ENCODE measurements at regions not wholly inside any gene's neighbourhood (a gene's known extent, or its start where the extent isn't known, plus 50 kb on each side); places are given as distances from the start of the nearest gene placed in this dataset.

GRCh38 chr1:72567521-72567920 lies 285.2 kb upstream of the NEGR1 start:
- ATAC-seq = no peak
- Mint-ChIP-seq H3K4me3 (no peak overlapping the region), H3K9me3 (no peaks in the 10 kb centered on the region), H3K4me1 (no peaks in the 10 kb centered on the region), H3K36me3 (no peaks in the 10 kb centered on the region), H3K27me3 (no peaks in the 10 kb centered on the region), H3K27ac (no peak overlapping the region)

GRCh38 chr1:72564749-72565148 lies 282.4 kb upstream of the NEGR1 start:
- no peak for ATAC-seq
- no peaks in the 10 kb centered on the region for H3K27me3 Mint-ChIP-seq
- H3K9me3 Mint-ChIP-seq = no peaks in the 10 kb centered on the region

GRCh38 chr1:72557446-72558049 lies 275.2 kb upstream of the NEGR1 start:
- no peak overlapping the region for H3K4me3 Mint-ChIP-seq
- H3K9me3 Mint-ChIP-seq = no peaks in the 10 kb centered on the region
- ATAC-seq = no peak
- no peaks in the 10 kb centered on the region for H3K36me3 Mint-ChIP-seq
- no peaks in the 10 kb centered on the region for H3K4me1 Mint-ChIP-seq
- H3K27me3 Mint-ChIP-seq = no peaks in the 10 kb centered on the region
- H3K27ac Mint-ChIP-seq = no peak overlapping the region

More at GRCh38 chr1:72564749-72565148, 282.4 kb upstream of the NEGR1 start:
- Mint-ChIP-seq H3K27ac (no peak overlapping the region), H3K36me3 (no peaks in the 10 kb centered on the region), H3K4me3 (no peak overlapping the region), H3K4me1 (no peaks in the 10 kb centered on the region)

GRCh38 chr1:72547412-72547811 lies 265.1 kb upstream of the NEGR1 start:
- Mint-ChIP-seq H3K36me3 (no peaks in the 10 kb centered on the region), H3K4me1 (no peaks in the 10 kb centered on the region), H3K27ac (no peak overlapping the region), H3K27me3 (no peaks in the 10 kb centered on the region), H3K9me3 (no peaks in the 10 kb centered on the region), H3K4me3 (no peak overlapping the region)
- no peak for ATAC-seq

- no peak overlapping the region for H3K27ac Mint-ChIP-seq
- H3K4me1 Mint-ChIP-seq = no peaks in the 10 kb centered on the region
- H3K27me3 Mint-ChIP-seq = no peaks in the 10 kb centered on the region
- H3K36me3 Mint-ChIP-seq = no peaks in the 10 kb centered on the region
- ATAC-seq = no peak
- no peak overlapping the region for H3K4me3 Mint-ChIP-seq
- no peaks in the 10 kb centered on the region for H3K9me3 Mint-ChIP-seq
These were observed 258.3 kb upstream of the NEGR1 start for GRCh38 chr1:72540674-72541073.

GRCh38 chr1:72535470-72535869 lies 253.1 kb upstream of the NEGR1 start:
- Mint-ChIP-seq H3K36me3 (no peaks in the 10 kb centered on the region), H3K4me1 (no peaks in the 10 kb centered on the region), H3K27ac (no peak overlapping the region), H3K27me3 (no peaks in the 10 kb centered on the region), H3K4me3 (no peak overlapping the region), H3K9me3 (peaks cover 11% of the 10 kb centered on the region)
- ATAC-seq = no peak

- no peaks in the 10 kb centered on the region for H3K36me3 Mint-ChIP-seq
- H3K9me3 Mint-ChIP-seq = peaks cover 16% of the 10 kb centered on the region
These were observed 248.3 kb upstream of the NEGR1 start for GRCh38 chr1:72530646-72531045.

GRCh38 chr1:72526926-72527325 lies 244.6 kb upstream of the NEGR1 start:
- no peaks in the 10 kb centered on the region for H3K4me1 Mint-ChIP-seq
- ATAC-seq = no peak
- peaks cover 8% of the 10 kb centered on the region for H3K9me3 Mint-ChIP-seq
- no peak overlapping the region for H3K4me3 Mint-ChIP-seq
- H3K27ac Mint-ChIP-seq = no peak overlapping the region
- no peaks in the 10 kb centered on the region for H3K36me3 Mint-ChIP-seq
- H3K27me3 Mint-ChIP-seq = no peaks in the 10 kb centered on the region

More at GRCh38 chr1:72530646-72531045, 248.3 kb upstream of the NEGR1 start:
- no peaks in the 10 kb centered on the region for H3K4me1 Mint-ChIP-seq
- no peaks in the 10 kb centered on the region for H3K27me3 Mint-ChIP-seq
- H3K27ac Mint-ChIP-seq = no peak overlapping the region
- H3K4me3 Mint-ChIP-seq = no peak overlapping the region
- no peak for ATAC-seq

- no peak overlapping the region for H3K4me3 Mint-ChIP-seq
These were observed 241.7 kb upstream of the NEGR1 start for GRCh38 chr1:72524021-72524420.

GRCh38 chr1:72521659-72522058 lies 239.3 kb upstream of the NEGR1 start:
- H3K36me3 Mint-ChIP-seq = no peaks in the 10 kb centered on the region
- H3K4me3 Mint-ChIP-seq = no peak overlapping the region
- no peaks in the 10 kb centered on the region for H3K27me3 Mint-ChIP-seq
- ATAC-seq = no peak
- H3K27ac Mint-ChIP-seq = no peak overlapping the region
- H3K4me1 Mint-ChIP-seq = no peaks in the 10 kb centered on the region
- H3K9me3 Mint-ChIP-seq = no peaks in the 10 kb centered on the region

More at GRCh38 chr1:72524021-72524420, 241.7 kb upstream of the NEGR1 start:
- Mint-ChIP-seq H3K9me3 (peaks cover 2% of the 10 kb centered on the region), H3K27me3 (no peaks in the 10 kb centered on the region), H3K4me1 (no peaks in the 10 kb centered on the region), H3K36me3 (no peaks in the 10 kb centered on the region), H3K27ac (no peak overlapping the region)
- ATAC-seq = no peak

GRCh38 chr1:72516826-72517225 lies 234.5 kb upstream of the NEGR1 start:
- Mint-ChIP-seq H3K36me3 (no peaks in the 10 kb centered on the region), H3K4me3 (no peak overlapping the region), H3K4me1 (no peaks in the 10 kb centered on the region), H3K9me3 (no peaks in the 10 kb centered on the region), H3K27me3 (no peaks in the 10 kb centered on the region), H3K27ac (no peak overlapping the region)
- ATAC-seq = no peak

GRCh38 chr1:72516264-72516663 lies 233.9 kb upstream of the NEGR1 start:
- no peak overlapping the region for H3K27ac Mint-ChIP-seq
- no peaks in the 10 kb centered on the region for H3K4me1 Mint-ChIP-seq
- H3K27me3 Mint-ChIP-seq = no peaks in the 10 kb centered on the region
- H3K36me3 Mint-ChIP-seq = no peaks in the 10 kb centered on the region
- ATAC-seq = no peak
- H3K4me3 Mint-ChIP-seq = no peak overlapping the region
- no peaks in the 10 kb centered on the region for H3K9me3 Mint-ChIP-seq

GRCh38 chr1:72498371-72498770 lies 216.0 kb upstream of the NEGR1 start:
- H3K36me3 Mint-ChIP-seq = no peaks in the 10 kb centered on the region
- H3K27me3 Mint-ChIP-seq = no peaks in the 10 kb centered on the region
- no peaks in the 10 kb centered on the region for H3K9me3 Mint-ChIP-seq
- ATAC-seq = no peak
- no peak overlapping the region for H3K27ac Mint-ChIP-seq
- H3K4me3 Mint-ChIP-seq = no peak overlapping the region
- H3K4me1 Mint-ChIP-seq = no peaks in the 10 kb centered on the region

- Mint-ChIP-seq H3K4me3 (no peak overlapping the region), H3K27ac (no peak overlapping the region), H3K36me3 (no peaks in the 10 kb centered on the region), H3K27me3 (no peaks in the 10 kb centered on the region), H3K9me3 (no peaks in the 10 kb centered on the region), H3K4me1 (no peaks in the 10 kb centered on the region)
- no peak for ATAC-seq
These were observed 207.5 kb upstream of the NEGR1 start for GRCh38 chr1:72489801-72490200.

GRCh38 chr1:72485801-72486200 lies 203.5 kb upstream of the NEGR1 start:
- ATAC-seq = no peak
- no peaks in the 10 kb centered on the region for H3K27me3 Mint-ChIP-seq
- no peak overlapping the region for H3K27ac Mint-ChIP-seq
- H3K4me1 Mint-ChIP-seq = no peaks in the 10 kb centered on the region
- H3K36me3 Mint-ChIP-seq = no peaks in the 10 kb centered on the region
- no peak overlapping the region for H3K4me3 Mint-ChIP-seq
- peaks cover under 1% of the 10 kb centered on the region for H3K9me3 Mint-ChIP-seq

GRCh38 chr1:72483846-72484357 lies 201.6 kb upstream of the NEGR1 start:
- no peak overlapping the region for H3K27ac Mint-ChIP-seq

More at GRCh38 chr1:72483846-72484357, 201.6 kb upstream of the NEGR1 start:
- Mint-ChIP-seq H3K36me3 (no peaks in the 10 kb centered on the region), H3K9me3 (peaks cover 5% of the 10 kb centered on the region), H3K4me3 (no peak overlapping the region), H3K27me3 (no peaks in the 10 kb centered on the region), H3K4me1 (no peaks in the 10 kb centered on the region)
- ATAC-seq = no peak

Measured in stimulated activated memory B cell treated with anti-CD40 and anti-IgM and Interleukin-4, amounts not matched to agents 10 μg/mL and 1 μg/mL and 100 μg/mL, for 72 hours (primary cell).